Thyroid gland (tissue), 4 donors: ENCODE measurements at regions not wholly inside any gene's neighbourhood (a gene's known extent, or its start where the extent isn't known, plus 50 kb on each side); places are given as distances from the start of the nearest gene placed in this dataset.

Experiments used
- DNase-seq, 2 donors: peaks; one replicate each; pipeline ENCODE4 v3.0.0-alpha.2; 2019
- H3K27ac ChIP-seq, 3 donors: fragments of 200-600 bp; sonication (generic); 1 replicate in 2 of 3; 2 replicates in 1 of 3; pipeline ENCODE4 v1.5.1; 2016 to 2019; ENCODE audit warnings: mild to moderate bottlenecking in 1 of 3, moderate library complexity in 1 of 3
- H3K27me3 ChIP-seq: fragments of 200-600 bp; sonication (generic); one replicate; pipeline ENCODE4 v1.5.1; 2019
- H3K36me3 ChIP-seq, 2 donors: fragments of 200-600 bp; sonication (generic); one replicate each; pipeline ENCODE4 v1.5.1; 2016 to 2019
- H3K4me1 ChIP-seq, 2 donors: fragments of 200-600 bp; sonication (generic); one replicate each; pipeline ENCODE4 v1.5.1; 2017 to 2019
- H3K4me3 ChIP-seq, 3 donors: fragments of 200-600 bp; sonication (generic); replicated peaks in 1 of 3; 1 replicate in 2 of 3; 2 replicates in 1 of 3; pipeline ENCODE4 v1.5.1; 2016; ENCODE audit warnings: mild to moderate bottlenecking in 1 of 3
- H3K9me3 ChIP-seq: fragments of 200-600 bp; sonication (generic); one replicate; pipeline ENCODE4 v1.5.1; 2017
- POLR2A ChIP-seq, 2 donors: fragments of 450-650 bp; IDR thresholded peaks; one replicate each; pipeline ENCODE4 v1.6.1; 2017; ENCODE audit warnings: antibody characterized with exemption in 2 of 2, mild to moderate bottlenecking in 2 of 2, moderate library complexity in 1 of 2
- WGBS, 2 donors: methylation state at CpG; one replicate each; pipeline ENCODE4 v1.1.5; 2017; 5-methylcytosine and 5-hydroxymethylcytosine counted together
- intact Hi-C: fragments of 100-400 bp; cut with DNase I; formaldehyde crosslinking; loops from one replicate; pipeline ENCODE4 v1.15.1; 2023
- TF ChIP-seq, protein P1 (sequence below), 6 experiments: fragments of 200-600 bp in 3 of 6; fragments of 450-650 bp in 3 of 6; sonication (generic) in 3 of 6; IDR thresholded peaks; one replicate each; pipeline ENCODE4 v1.5.1; 2016 to 2019; ENCODE audit warnings: antibody characterized with exemption in 6 of 6, mild to moderate bottlenecking in 2 of 6, inconsistent platforms in 1 of 6, moderate library complexity in 1 of 6

DNA sequence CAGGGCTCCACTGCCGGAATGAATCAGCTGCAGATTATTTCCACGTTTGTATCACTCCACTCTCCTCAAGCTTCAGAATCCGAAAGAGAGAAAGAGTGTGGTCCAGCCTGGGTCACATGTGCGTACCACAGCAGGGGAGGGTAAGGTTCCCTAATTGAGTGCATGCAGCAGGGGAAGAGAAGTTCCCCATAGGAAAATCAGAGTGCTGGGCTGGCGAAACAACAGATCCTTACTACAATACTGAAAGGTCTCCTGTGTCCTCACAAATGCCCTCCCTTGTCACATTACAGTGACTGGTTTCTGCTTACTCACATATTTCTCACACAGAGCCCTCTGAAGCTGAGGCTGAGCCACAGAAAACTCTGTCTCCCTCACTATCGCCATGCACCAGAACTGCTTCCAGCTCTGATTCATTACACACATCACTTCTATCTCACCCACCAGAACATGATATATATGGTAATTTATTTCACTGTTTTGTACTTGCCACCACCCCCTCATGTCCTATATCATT is 532.2 kb upstream of the TUSC1 start:
- Histone ChIP-seq H3K36me3 (no peaks in the 10 kb centered on the region), H3K9me3 (no peaks in the 10 kb centered on the region), H3K4me3 (no peak overlapping the region), H3K27ac (no peak overlapping the region), H3K4me1 (no peaks in the 10 kb centered on the region), H3K27me3 (no peaks in the 10 kb centered on the region)
- WGBS, 2 donors, result 73 to 78% methylated on average over 6 of the region's 6 CpGs
- no peak for DNase-seq
- TF ChIP-seq, protein P1, sequence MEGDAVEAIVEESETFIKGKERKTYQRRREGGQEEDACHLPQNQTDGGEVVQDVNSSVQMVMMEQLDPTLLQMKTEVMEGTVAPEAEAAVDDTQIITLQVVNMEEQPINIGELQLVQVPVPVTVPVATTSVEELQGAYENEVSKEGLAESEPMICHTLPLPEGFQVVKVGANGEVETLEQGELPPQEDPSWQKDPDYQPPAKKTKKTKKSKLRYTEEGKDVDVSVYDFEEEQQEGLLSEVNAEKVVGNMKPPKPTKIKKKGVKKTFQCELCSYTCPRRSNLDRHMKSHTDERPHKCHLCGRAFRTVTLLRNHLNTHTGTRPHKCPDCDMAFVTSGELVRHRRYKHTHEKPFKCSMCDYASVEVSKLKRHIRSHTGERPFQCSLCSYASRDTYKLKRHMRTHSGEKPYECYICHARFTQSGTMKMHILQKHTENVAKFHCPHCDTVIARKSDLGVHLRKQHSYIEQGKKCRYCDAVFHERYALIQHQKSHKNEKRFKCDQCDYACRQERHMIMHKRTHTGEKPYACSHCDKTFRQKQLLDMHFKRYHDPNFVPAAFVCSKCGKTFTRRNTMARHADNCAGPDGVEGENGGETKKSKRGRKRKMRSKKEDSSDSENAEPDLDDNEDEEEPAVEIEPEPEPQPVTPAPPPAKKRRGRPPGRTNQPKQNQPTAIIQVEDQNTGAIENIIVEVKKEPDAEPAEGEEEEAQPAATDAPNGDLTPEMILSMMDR (IDR thresholded peaks at IDR 0.05), result no peak
- no peak for TF ChIP-seq POLR2A (IDR thresholded peaks at IDR 0.05)
- intact Hi-C loops, result no loop called here

DNA sequence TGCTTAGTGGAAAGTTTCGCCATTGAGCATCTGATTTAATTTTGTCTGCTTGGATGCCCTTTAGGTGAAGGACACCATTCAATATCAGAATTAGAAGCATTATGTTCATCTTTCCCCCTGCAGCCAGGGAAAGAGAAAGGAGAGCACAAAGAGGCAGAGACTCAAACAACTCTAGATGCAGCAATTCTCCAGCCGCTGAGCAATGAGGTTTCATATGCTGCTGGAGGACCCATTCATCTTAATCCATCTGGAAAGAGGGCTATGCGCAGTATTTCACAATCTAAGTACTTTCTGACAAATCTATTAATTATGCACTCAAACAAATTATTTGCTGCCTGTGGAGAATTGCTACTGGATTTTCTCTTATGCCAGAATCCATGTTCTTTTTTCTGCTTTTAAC is 527.0 kb upstream of the TUSC1 start:
- TF ChIP-seq POLR2A (IDR thresholded peaks at IDR 0.05), result no peak
- TF ChIP-seq, protein P1 (IDR thresholded peaks at IDR 0.05), result no peak
- DNase-seq, result no peak
- H3K4me1 ChIP-seq, result no peaks in the 10 kb centered on the region
- no peak overlapping the region for H3K4me3 ChIP-seq
- no peaks in the 10 kb centered on the region for H3K36me3 ChIP-seq
- no peaks in the 10 kb centered on the region for H3K27me3 ChIP-seq
- no peaks in the 10 kb centered on the region for H3K9me3 ChIP-seq
- WGBS, 2 donors, result 76 to 88% methylated on average over 3 of the region's 3 CpGs
- intact Hi-C loops, result no loop called here
- H3K27ac ChIP-seq, result no peak overlapping the region

DNA sequence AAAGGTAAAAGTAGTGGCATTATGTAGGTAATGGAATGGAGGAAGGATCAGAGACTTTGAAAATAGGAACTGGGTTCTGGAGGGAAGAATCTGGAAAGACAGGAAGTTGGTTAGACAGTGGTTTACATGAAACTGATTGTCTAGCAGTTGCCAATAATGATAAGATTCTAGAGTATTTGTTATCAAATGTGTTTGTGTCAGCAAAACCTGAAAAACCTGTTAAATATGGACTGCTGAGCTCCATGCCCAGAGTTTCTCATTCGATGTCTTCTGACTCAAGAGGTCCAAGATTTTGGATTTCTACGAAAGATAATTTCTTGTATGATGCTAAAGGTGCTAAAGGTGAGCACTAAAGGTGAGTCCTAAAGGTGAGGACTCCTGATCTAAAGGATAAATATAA is 515.0 kb upstream of the TUSC1 start:
- Histone ChIP-seq H3K9me3 (no peaks in the 10 kb centered on the region), H3K27me3 (no peaks in the 10 kb centered on the region), H3K4me1 (no peaks in the 10 kb centered on the region), H3K27ac (no peak overlapping the region), H3K36me3 (no peaks in the 10 kb centered on the region), H3K4me3 (no peak overlapping the region)
- WGBS, 2 donors, result 90 to 93% methylated on average over 2 of the region's 2 CpGs
- intact Hi-C loops, result no loop called here
- DNase-seq, result no peak
- TF ChIP-seq, protein P1 (IDR thresholded peaks at IDR 0.05), result no peak
- TF ChIP-seq POLR2A (IDR thresholded peaks at IDR 0.05), result no peak

DNA sequence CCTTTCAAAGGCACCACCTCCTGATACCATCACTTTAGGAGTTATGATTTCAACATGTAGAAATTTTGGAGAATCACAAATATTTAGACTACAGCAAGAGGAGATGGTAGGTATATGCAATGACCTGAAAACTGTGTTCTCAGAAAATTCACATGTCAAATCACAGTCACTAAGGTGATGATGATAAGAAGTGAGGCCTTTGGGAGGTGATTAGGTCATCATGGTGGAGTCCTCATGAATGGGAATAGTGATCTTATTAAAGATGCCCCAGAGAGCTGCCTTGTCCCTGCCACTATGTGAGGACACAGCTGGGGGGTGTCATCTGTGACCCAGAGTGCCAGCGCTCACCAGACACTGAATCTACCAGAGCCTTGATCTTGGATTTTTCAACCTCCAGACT is 513.5 kb upstream of the TUSC1 start:
- TF ChIP-seq, protein P1 (IDR thresholded peaks at IDR 0.05), result no peak
- no peak for TF ChIP-seq POLR2A (IDR thresholded peaks at IDR 0.05)
- no peak for DNase-seq
- no peaks in the 10 kb centered on the region for H3K27me3 ChIP-seq
- H3K4me1 ChIP-seq, result no peaks in the 10 kb centered on the region
- no peaks in the 10 kb centered on the region for H3K36me3 ChIP-seq
- intact Hi-C loops, result no loop called here
- no peak overlapping the region for H3K27ac ChIP-seq
- WGBS, 2 donors, result 100% methylated on average over 1 of the region's 1 CpG
- no peaks in the 10 kb centered on the region for H3K9me3 ChIP-seq
- H3K4me3 ChIP-seq, result no peak overlapping the region

DNA sequence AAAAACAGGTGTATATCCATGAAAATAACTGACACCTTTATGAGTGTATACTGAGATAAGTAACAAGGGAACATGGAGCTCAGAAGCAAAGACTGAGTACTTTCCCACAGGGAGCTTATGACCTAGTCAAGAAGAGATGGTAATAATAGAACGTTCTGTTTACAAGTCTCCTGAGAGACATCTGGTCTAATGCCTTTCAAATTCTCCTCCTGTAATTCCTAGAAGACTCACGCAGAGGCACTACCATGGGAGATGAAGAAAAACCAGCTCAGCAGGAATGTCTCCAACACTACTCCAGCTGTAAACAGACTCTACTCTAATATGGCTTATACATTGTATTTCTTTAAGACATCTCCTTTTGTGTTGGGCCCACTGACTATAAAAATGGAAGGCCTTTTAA is 503.6 kb upstream of the TUSC1 start:
- no peak overlapping the region for H3K27ac ChIP-seq
- TF ChIP-seq, protein P1 (IDR thresholded peaks at IDR 0.05), result no peak
- no peak for TF ChIP-seq POLR2A (IDR thresholded peaks at IDR 0.05)
- no peaks in the 10 kb centered on the region for H3K27me3 ChIP-seq
- intact Hi-C loops, result no loop called here
- no peaks in the 10 kb centered on the region for H3K36me3 ChIP-seq
- H3K9me3 ChIP-seq, result no peaks in the 10 kb centered on the region
- H3K4me3 ChIP-seq, result no peak overlapping the region
- no peaks in the 10 kb centered on the region for H3K4me1 ChIP-seq
- WGBS, 2 donors, result 72 to 74% methylated on average over 2 of the region's 2 CpGs
- no peak for DNase-seq
